22Rv1 (cell line): ENCODE measurements at regions not wholly inside any gene's neighbourhood (a gene's known extent, or its start where the extent isn't known, plus 50 kb on each side); places are given as distances from the start of the nearest gene placed in this dataset.

Experiments used
- ZFX ChIP-seq: fragments of 450-650 bp; IDR thresholded peaks from 2 replicates; pipeline ENCODE4 v1.6.1; 2017; ENCODE audit warnings: antibody characterized with exemption, borderline replicate concordance
- TF ChIP-seq, protein P1 (sequence below): fragments of 450-650 bp; IDR thresholded peaks from 2 replicates; pipeline ENCODE4 v1.5.1; 2017; ENCODE audit warnings: mild to moderate bottlenecking

DNA sequence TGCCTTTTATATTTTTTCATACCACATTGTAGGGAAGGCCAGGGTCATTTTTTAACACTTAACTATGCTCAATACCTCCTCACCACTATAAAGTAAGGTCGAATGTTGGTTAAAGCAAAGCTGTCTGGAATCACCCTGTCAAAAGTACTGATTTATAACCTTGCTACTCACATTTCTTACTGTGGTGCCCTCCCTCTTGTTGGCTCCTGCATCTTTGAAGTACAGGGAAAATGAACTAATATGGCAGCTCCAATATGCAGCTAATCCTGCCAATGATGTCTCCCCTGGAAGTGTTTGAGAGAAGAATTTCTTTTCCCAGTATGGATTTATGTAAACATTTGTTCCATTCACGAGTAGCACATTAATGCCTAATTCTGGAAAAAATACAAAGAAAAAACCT, 108.4 kb upstream of the RPS23 start:
- TF ChIP-seq, protein P1, sequence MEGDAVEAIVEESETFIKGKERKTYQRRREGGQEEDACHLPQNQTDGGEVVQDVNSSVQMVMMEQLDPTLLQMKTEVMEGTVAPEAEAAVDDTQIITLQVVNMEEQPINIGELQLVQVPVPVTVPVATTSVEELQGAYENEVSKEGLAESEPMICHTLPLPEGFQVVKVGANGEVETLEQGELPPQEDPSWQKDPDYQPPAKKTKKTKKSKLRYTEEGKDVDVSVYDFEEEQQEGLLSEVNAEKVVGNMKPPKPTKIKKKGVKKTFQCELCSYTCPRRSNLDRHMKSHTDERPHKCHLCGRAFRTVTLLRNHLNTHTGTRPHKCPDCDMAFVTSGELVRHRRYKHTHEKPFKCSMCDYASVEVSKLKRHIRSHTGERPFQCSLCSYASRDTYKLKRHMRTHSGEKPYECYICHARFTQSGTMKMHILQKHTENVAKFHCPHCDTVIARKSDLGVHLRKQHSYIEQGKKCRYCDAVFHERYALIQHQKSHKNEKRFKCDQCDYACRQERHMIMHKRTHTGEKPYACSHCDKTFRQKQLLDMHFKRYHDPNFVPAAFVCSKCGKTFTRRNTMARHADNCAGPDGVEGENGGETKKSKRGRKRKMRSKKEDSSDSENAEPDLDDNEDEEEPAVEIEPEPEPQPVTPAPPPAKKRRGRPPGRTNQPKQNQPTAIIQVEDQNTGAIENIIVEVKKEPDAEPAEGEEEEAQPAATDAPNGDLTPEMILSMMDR, result no peak
- TF ChIP-seq ZFX, result no peak
